MM.1S (cell line): ENCODE measurements at regions not wholly inside any gene's neighbourhood (a gene's known extent, or its start where the extent isn't known, plus 50 kb on each side); places are given as distances from the start of the nearest gene placed in this dataset.

Experiments
- DNase-seq: peaks from one replicate; pipeline ENCODE4 v3.0.0-alpha.2; 2015
- H2AFZ ChIP-seq: fragments of 300-600 bp; sonication (generic); 2 replicates; pipeline ENCODE4 v1.6.0; 2016; ENCODE audit warnings: antibody characterized with exemption, low read length
- H3F3A ChIP-seq: fragments of 300-600 bp; sonication (generic); 2 replicates; pipeline ENCODE4 v1.6.1; 2016; ENCODE audit warnings: mild to moderate bottlenecking, antibody characterized with exemption, low read length, moderate library complexity, mixed read lengths; ENCODE audit not compliant: insufficient read depth
- H3K27ac ChIP-seq: fragments of 300-600 bp; sonication (generic); 2 replicates; pipeline ENCODE4 v1.5.1; 2016; ENCODE audit warnings: mild to moderate bottlenecking, low read length
- H3K27me3 ChIP-seq: fragments of 300-600 bp; sonication (generic); replicated peaks from 2 replicates; pipeline ENCODE4 v1.6.0; 2016; ENCODE audit warnings: low read length; ENCODE audit not compliant: insufficient read depth
- H3K36me3 ChIP-seq: fragments of 300-600 bp; sonication (generic); replicated peaks from 2 replicates; pipeline ENCODE4 v1.6.1; 2016; ENCODE audit warnings: mild to moderate bottlenecking, low read length, mixed read lengths; ENCODE audit not compliant: insufficient read depth
- H3K4me1 ChIP-seq: fragments of 300-600 bp; sonication (generic); 2 replicates; pipeline ENCODE4 v1.6.1; 2016; ENCODE audit warnings: low read length, mixed read lengths
- H3K4me2 ChIP-seq: fragments of 300-600 bp; sonication (generic); 2 replicates; pipeline ENCODE4 v1.6.0; 2016; ENCODE audit warnings: low read depth, low read length
- H3K4me3 ChIP-seq: fragments of 300-600 bp; sonication (generic); 2 replicates; pipeline ENCODE4 v1.5.1; 2016; ENCODE audit warnings: low read length, mixed read lengths
- H3K79me2 ChIP-seq: fragments of 300-600 bp; sonication (generic); 2 replicates; pipeline ENCODE4 v1.6.1; 2016; ENCODE audit warnings: mixed run types, low read length, mixed read lengths
- H3K9ac ChIP-seq: fragments of 300-600 bp; sonication (generic); 2 replicates; pipeline ENCODE4 v1.6.1; 2016; ENCODE audit warnings: low read length, mixed read lengths
- H3K9me2 ChIP-seq: fragments of 300-600 bp; sonication (generic); replicated peaks from 2 replicates; pipeline ENCODE4 v1.6.1; 2016; ENCODE audit warnings: mild to moderate bottlenecking, low read length, mixed read lengths; ENCODE audit not compliant: insufficient read depth
- H3K9me3 ChIP-seq: fragments of 300-600 bp; sonication (generic); replicated peaks from 2 replicates; pipeline ENCODE4 v1.6.1; 2016; ENCODE audit warnings: mild to moderate bottlenecking, low read length, mixed read lengths; ENCODE audit not compliant: insufficient read depth
- H4K20me1 ChIP-seq: fragments of 300-600 bp; sonication (generic); 2 replicates; pipeline ENCODE4 v1.6.1; 2016; ENCODE audit warnings: mild to moderate bottlenecking, low read length, moderate library complexity, mixed read lengths; ENCODE audit not compliant: insufficient read depth
- CTCF ChIP-seq: fragments of 300-600 bp; sonication (generic); IDR thresholded peaks from 2 replicates; pipeline ENCODE4 v1.5.1; 2016; ENCODE audit warnings: antibody characterized with exemption, low read length, mixed read lengths
- EZH2 ChIP-seq: fragments of 300-600 bp; sonication (generic); optimal IDR thresholded peaks from 2 replicates; pipeline ENCODE3; 2017; ENCODE audit warnings: low read depth, mild to moderate bottlenecking, antibody characterized with exemption, low read length, mixed read lengths
- EZH2phosphoT487 ChIP-seq: fragments of 300-600 bp; sonication (generic); IDR thresholded peaks from 2 replicates; pipeline ENCODE4 v1.6.1; 2018; ENCODE audit warnings: antibody characterized with exemption, low read length

- H4K20me1 ChIP-seq = no peaks in the 10 kb centered on the region
- H3K79me2 ChIP-seq = 0 out of 2 replicates have a peak, but pooled peaks cover 5% of the 10 kb centered on the region
- no peaks in the 10 kb centered on the region for H3K27me3 ChIP-seq
- H3K9me2 ChIP-seq = no peaks in the 10 kb centered on the region
- H2AFZ ChIP-seq = no peak overlapping the region
- H3F3A ChIP-seq = no peaks in the 10 kb centered on the region
- H3K27ac ChIP-seq = no peak overlapping the region
- no peaks in the 10 kb centered on the region for H3K9me3 ChIP-seq
- H3K9ac ChIP-seq = no peak overlapping the region
- H3K4me1 ChIP-seq = no peaks in the 10 kb centered on the region
- no peak overlapping the region for H3K4me2 ChIP-seq
- no peak overlapping the region for H3K4me3 ChIP-seq
- H3K36me3 ChIP-seq = no peaks in the 10 kb centered on the region
- no peak for DNase-seq
- TF ChIP-seq EZH2 (no peak), CTCF (no peak), EZH2phosphoT487 (no peak)
Observed at GRCh38 chr1:14205066-14205465, 393.4 kb upstream of the KAZN start.

GRCh38 chr1:14215151-14215550 is 383.3 kb upstream of the KAZN start:
- H2AFZ ChIP-seq = no peak overlapping the region
- H3K27ac ChIP-seq = no peak overlapping the region
- H3K9me3 ChIP-seq = no peaks in the 10 kb centered on the region
- H3K4me2 ChIP-seq = no peak overlapping the region
- no peaks in the 10 kb centered on the region for H4K20me1 ChIP-seq
- no peaks in the 10 kb centered on the region for H3K36me3 ChIP-seq
- no peak overlapping the region for H3K4me3 ChIP-seq
- H3K4me1 ChIP-seq = no peaks in the 10 kb centered on the region
- no peak overlapping the region for H3K9ac ChIP-seq
- H3K9me2 ChIP-seq = no peaks in the 10 kb centered on the region
- no peaks in the 10 kb centered on the region for H3F3A ChIP-seq
- TF ChIP-seq EZH2phosphoT487 (no peak), EZH2 (no peak), CTCF (no peak)
- H3K27me3 ChIP-seq = no peaks in the 10 kb centered on the region
- DNase-seq = no peak
- no peaks in the 10 kb centered on the region for H3K79me2 ChIP-seq

GRCh38 chr1:14217384-14217783 is 381.1 kb upstream of the KAZN start:
- Histone ChIP-seq H3K4me2 (no peak overlapping the region), H3K9me3 (no peaks in the 10 kb centered on the region), H3K4me1 (no peaks in the 10 kb centered on the region), H3F3A (no peaks in the 10 kb centered on the region), H2AFZ (no peak overlapping the region), H3K9me2 (no peaks in the 10 kb centered on the region), H3K36me3 (no peaks in the 10 kb centered on the region), H3K27me3 (no peaks in the 10 kb centered on the region), H3K9ac (no peak overlapping the region), H3K4me3 (no peak overlapping the region), H3K27ac (no peak overlapping the region), H4K20me1 (no peaks in the 10 kb centered on the region), H3K79me2 (no peaks in the 10 kb centered on the region)
- DNase-seq = no peak
- TF ChIP-seq EZH2phosphoT487 (no peak), EZH2 (no peak), CTCF (no peak)
